ENCODE measurements at regions not wholly inside any gene's neighbourhood (a gene's known extent, or its start where the extent isn't known, plus 50 kb on each side); places are given as distances from the start of the nearest gene placed in this dataset.

- H3K27ac ChIP-seq = no peak overlapping the region
- TF ChIP-seq ZFX (IDR thresholded peaks at IDR 0.05; ENCODE audit: borderline replicate concordance) (no peak), CTCF (IDR thresholded peaks at IDR 0.05) (peak; percentile 17; the same call in 1 of the 2 replicates)
Observed at GRCh38 chr2:198961547-198961946, 496.2 kb downstream of the SATB2 start.

GRCh38 chr2:198957181-198957580 is 500.6 kb downstream of the SATB2 start:
- no peak overlapping the region for H3K27ac ChIP-seq
- TF ChIP-seq CTCF (IDR thresholded peaks at IDR 0.05) = no peak
- TF ChIP-seq ZFX (IDR thresholded peaks at IDR 0.05; ENCODE audit: borderline replicate concordance) = no peak

GRCh38 chr2:198953328-198953727 is 504.4 kb downstream of the SATB2 start:
- peak overlapping the region; percentile 45 for H3K27ac ChIP-seq
- TF ChIP-seq ZFX (IDR thresholded peaks at IDR 0.05; ENCODE audit: borderline replicate concordance) (no peak), CTCF (IDR thresholded peaks at IDR 0.05) (no peak)

GRCh38 chr2:198950803-198951202 is 506.9 kb downstream of the SATB2 start:
- no peak overlapping the region for H3K27ac ChIP-seq
- no peak for TF ChIP-seq ZFX (IDR thresholded peaks at IDR 0.05; ENCODE audit: borderline replicate concordance)
- no peak for TF ChIP-seq CTCF (IDR thresholded peaks at IDR 0.05)

- TF ChIP-seq ZFX (IDR thresholded peaks at IDR 0.05; ENCODE audit: borderline replicate concordance) (no peak), CTCF (IDR thresholded peaks at IDR 0.05) (no peak)
- H3K27ac ChIP-seq = no peak overlapping the region
Observed at GRCh38 chr2:198945496-198945895, 512.2 kb downstream of the SATB2 start.

- no peak overlapping the region for H3K27ac ChIP-seq
- TF ChIP-seq CTCF (IDR thresholded peaks at IDR 0.05) = peak; percentile 12; the same call in 1 of the 2 replicates
- TF ChIP-seq ZFX (IDR thresholded peaks at IDR 0.05; ENCODE audit: borderline replicate concordance) = no peak
Observed at GRCh38 chr2:198930170-198930569, 527.6 kb downstream of the SATB2 start.

GRCh38 chr2:198928026-198928425 is 529.7 kb downstream of the SATB2 start:
- no peak for TF ChIP-seq ZFX (IDR thresholded peaks at IDR 0.05; ENCODE audit: borderline replicate concordance)
- no peak for TF ChIP-seq CTCF (IDR thresholded peaks at IDR 0.05)
- H3K27ac ChIP-seq = no peak overlapping the region

Data from 22Rv1 (cell line).